ENCODE measurements at regions not wholly inside any gene's neighbourhood (a gene's known extent, or its start where the extent isn't known, plus 50 kb on each side); places are given as distances from the start of the nearest gene placed in this dataset.

GRCh38 chr22:35478633-35479107 is 62.0 kb upstream of the RASD2 start:
- TF ChIP-seq POLR2A (IDR thresholded peaks at IDR 0.05) (no peak), CTCF (IDR thresholded peaks at IDR 0.05) (no peak)

All from adrenal gland (tissue), 5 donors.